RWPE2 (cell line): ENCODE measurements at regions not wholly inside any gene's neighbourhood (a gene's known extent, or its start where the extent isn't known, plus 50 kb on each side); places are given as distances from the start of the nearest gene placed in this dataset.

ENCODE experiments used
- ATAC-seq: fragments of 200-7000 bp; cut with Tn5 transposase; 3 replicates; pipeline ENCODE4 v1.9.1; 2021; ENCODE audit warnings: low read depth
- DNase-seq: peaks from one replicate; pipeline ENCODE4 v3.0.0-alpha.2; 2020; ENCODE audit warnings: low spot score
- H3K27ac ChIP-seq: fragments of 450-650 bp; 2 replicates; pipeline ENCODE4 v1.5.1; 2017; ENCODE audit warnings: mild to moderate bottlenecking; ENCODE audit not compliant: poor library complexity, severe bottlenecking
- H3K27me3 ChIP-seq: fragments of 250-450 bp; sonication (Bioruptor Pico); 2 replicates; pipeline ENCODE4 v1.5.1; 2021; ENCODE audit warnings: mild to moderate bottlenecking, moderate library complexity; ENCODE audit not compliant: insufficient read depth, poor library complexity, severe bottlenecking
- H3K36me3 ChIP-seq: fragments of 250-450 bp; sonication (Bioruptor Pico); 2 replicates; pipeline ENCODE4 v1.5.1; 2020; ENCODE audit warnings: low read depth, mild to moderate bottlenecking, moderate library complexity
- H3K4me1 ChIP-seq: fragments of 250-450 bp; sonication (Bioruptor Pico); 2 replicates; pipeline ENCODE4 v1.5.1; 2021; ENCODE audit warnings: mild to moderate bottlenecking, moderate library complexity; ENCODE audit not compliant: insufficient read depth, poor library complexity, severe bottlenecking
- H3K4me3 ChIP-seq: fragments of 250-450 bp; sonication (Bioruptor Pico); 2 replicates; pipeline ENCODE4 v1.5.1; 2021; ENCODE audit warnings: mild to moderate bottlenecking, moderate library complexity; ENCODE audit not compliant: severe bottlenecking
- H3K9me3 ChIP-seq: fragments of 250-450 bp; sonication (Bioruptor Pico); 2 replicates; pipeline ENCODE4 v1.5.1; 2021; ENCODE audit warnings: mild to moderate bottlenecking, moderate library complexity; ENCODE audit not compliant: severe bottlenecking
- TF ChIP-seq, protein P1 (sequence below): fragments of 450-650 bp; IDR thresholded peaks from one replicate; pipeline ENCODE4 v1.5.1; 2017; ENCODE audit warnings: mild to moderate bottlenecking, moderate library complexity; ENCODE audit not compliant: poor library complexity, severe bottlenecking

DNA sequence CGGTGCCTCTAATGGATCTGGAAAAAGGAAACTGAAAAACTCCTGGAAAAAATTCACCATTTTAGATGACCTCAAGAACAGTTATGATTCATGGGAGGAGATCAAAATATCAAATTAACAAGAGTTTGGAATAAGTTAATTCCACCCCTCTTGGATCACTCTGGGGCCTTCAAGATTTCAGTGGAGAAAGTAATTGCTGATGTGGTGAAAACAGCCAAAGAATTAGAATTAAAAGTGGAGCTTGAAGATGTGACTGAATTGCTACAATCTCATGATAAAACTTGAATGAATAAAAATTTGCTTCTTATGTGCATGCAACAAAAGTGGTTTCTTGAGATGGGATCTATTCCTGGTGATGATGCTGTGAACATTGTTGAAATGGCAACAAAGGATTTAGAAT, 974.4 kb upstream of the GYPC start:
- Histone ChIP-seq H3K9me3 (no peaks in the 10 kb centered on the region), H3K27me3 (no peaks in the 10 kb centered on the region), H3K36me3 (no peaks in the 10 kb centered on the region), H3K4me1 (no peaks in the 10 kb centered on the region), H3K4me3 (no peak overlapping the region), H3K27ac (no peak overlapping the region)
- no peak for ATAC-seq
- TF ChIP-seq, protein P1, sequence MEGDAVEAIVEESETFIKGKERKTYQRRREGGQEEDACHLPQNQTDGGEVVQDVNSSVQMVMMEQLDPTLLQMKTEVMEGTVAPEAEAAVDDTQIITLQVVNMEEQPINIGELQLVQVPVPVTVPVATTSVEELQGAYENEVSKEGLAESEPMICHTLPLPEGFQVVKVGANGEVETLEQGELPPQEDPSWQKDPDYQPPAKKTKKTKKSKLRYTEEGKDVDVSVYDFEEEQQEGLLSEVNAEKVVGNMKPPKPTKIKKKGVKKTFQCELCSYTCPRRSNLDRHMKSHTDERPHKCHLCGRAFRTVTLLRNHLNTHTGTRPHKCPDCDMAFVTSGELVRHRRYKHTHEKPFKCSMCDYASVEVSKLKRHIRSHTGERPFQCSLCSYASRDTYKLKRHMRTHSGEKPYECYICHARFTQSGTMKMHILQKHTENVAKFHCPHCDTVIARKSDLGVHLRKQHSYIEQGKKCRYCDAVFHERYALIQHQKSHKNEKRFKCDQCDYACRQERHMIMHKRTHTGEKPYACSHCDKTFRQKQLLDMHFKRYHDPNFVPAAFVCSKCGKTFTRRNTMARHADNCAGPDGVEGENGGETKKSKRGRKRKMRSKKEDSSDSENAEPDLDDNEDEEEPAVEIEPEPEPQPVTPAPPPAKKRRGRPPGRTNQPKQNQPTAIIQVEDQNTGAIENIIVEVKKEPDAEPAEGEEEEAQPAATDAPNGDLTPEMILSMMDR = no peak
- no peak for DNase-seq

DNA sequence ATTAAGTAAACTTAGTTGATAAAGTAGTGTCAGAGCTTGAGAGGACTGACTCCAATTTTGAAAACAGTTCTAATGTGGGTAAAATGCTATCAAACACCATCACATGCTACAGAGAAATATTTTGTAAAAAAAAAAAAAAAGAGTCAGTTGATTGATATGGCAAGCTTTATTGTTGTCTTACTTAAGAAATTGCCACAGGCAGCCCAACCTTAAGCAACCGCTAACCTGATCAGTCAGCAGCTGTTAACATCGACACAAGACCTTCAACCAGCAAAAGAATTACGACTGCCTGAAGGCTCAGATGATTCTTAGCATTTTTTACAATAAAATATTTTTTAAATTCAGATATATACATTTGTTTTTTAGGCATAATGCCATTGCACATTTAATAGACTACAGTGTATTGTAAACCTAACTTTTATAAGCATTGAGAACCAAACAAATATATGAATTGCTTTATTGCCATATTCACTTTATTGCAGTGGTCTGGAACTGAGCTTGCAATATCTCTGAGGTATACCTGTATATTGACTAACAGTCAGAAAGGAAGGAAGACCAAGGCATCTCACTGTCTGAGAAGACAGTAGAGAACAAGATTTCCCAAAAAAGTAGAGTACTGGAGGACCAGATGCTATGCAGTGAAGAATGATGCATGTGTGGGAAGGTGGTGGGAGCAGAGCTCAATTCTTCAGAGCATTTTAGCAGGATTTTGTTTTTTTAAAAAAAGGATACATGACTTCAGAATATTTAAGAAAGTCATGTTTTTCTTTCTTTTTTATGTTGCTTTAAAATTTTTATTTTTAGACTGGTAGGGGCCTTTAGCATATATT, 973.8 kb upstream of the GYPC start:
- Histone ChIP-seq H3K27me3 (no peaks in the 10 kb centered on the region), H3K9me3 (no peaks in the 10 kb centered on the region), H3K4me1 (no peaks in the 10 kb centered on the region), H3K4me3 (no peak overlapping the region), H3K27ac (no peak overlapping the region), H3K36me3 (no peaks in the 10 kb centered on the region)
- DNase-seq (no peak), ATAC-seq (no peak)
- TF ChIP-seq, protein P1 = no peak

DNA sequence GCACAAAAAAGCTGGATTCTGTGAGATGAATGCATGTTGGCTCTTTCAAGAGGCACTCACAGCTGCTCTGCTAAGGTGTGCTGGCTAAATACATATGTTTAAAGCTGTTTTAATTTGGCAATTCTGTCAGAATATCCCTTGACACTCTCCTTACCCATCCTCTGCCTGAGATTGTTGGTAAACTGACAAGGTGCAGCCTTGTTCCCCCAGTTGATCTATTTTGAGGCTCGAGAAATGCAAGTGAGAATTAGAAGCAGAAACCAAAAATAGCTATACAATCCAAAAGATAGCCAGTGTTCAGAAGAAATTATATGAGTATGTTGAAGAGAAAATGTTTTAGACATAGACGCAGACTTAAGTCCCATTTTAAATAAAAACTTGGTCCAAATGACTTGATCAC, 971.7 kb upstream of the GYPC start:
- TF ChIP-seq, protein P1 = no peak
- Histone ChIP-seq H3K4me3 (no peak overlapping the region), H3K27me3 (no peaks in the 10 kb centered on the region), H3K36me3 (no peaks in the 10 kb centered on the region), H3K9me3 (no peaks in the 10 kb centered on the region), H3K4me1 (no peaks in the 10 kb centered on the region), H3K27ac (no peak overlapping the region)
- no peak for DNase-seq
- ATAC-seq = no peak

DNA sequence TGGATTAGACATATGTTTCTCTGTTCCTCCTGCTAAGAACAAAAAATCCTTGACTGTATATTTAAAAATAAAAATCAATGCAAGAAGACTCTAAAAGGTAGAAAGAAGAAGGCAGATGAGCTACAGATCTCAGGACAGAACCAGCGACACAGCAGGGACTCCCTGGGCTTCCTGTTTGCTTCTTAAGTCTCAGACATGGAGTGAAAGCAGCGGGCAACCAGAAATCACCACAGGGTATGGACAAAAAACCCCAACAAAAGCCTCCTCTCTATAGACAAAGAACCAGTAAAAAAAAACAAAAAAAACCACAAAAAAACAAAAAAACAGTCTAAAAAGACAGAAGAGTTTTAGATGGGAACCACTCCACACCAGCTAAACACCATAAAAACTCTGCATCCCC, 971.0 kb upstream of the GYPC start:
- no peak for ATAC-seq
- H3K27ac ChIP-seq = no peak overlapping the region
- DNase-seq = no peak
- H3K4me3 ChIP-seq = no peak overlapping the region
- no peaks in the 10 kb centered on the region for H3K4me1 ChIP-seq
- no peaks in the 10 kb centered on the region for H3K9me3 ChIP-seq
- TF ChIP-seq, protein P1 = no peak
- no peaks in the 10 kb centered on the region for H3K36me3 ChIP-seq
- H3K27me3 ChIP-seq = no peaks in the 10 kb centered on the region

DNA sequence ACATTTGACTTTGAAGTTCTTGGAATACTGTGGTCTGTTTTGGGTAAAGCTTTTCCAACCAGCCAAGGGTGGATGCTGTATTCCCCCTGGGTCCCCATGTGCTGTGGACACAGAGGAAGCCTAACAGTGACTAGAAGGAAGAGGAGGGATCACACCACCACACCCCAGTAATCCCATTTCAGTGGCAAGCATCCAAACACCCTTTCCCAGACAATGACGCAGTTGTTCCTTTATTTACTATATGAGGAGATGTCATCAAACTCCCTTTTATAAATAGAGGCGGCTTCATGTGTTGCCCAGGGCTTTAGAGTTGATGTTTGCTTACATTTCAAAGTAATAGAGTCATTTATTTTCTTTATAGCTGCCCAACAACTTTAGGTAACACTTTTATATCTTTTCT, 959.4 kb upstream of the GYPC start:
- TF ChIP-seq, protein P1 = no peak
- Histone ChIP-seq H3K9me3 (no peaks in the 10 kb centered on the region), H3K4me1 (no peaks in the 10 kb centered on the region), H3K4me3 (no peak overlapping the region), H3K36me3 (no peaks in the 10 kb centered on the region), H3K27ac (no peak overlapping the region), H3K27me3 (no peaks in the 10 kb centered on the region)
- DNase-seq = no peak
- no peak for ATAC-seq
